A549 (cell line): ENCODE measurements at regions not wholly inside any gene's neighbourhood (a gene's known extent, or its start where the extent isn't known, plus 50 kb on each side); places are given as distances from the start of the nearest gene placed in this dataset.
"Not testable (repeated sequence)": the region's sequence is repeated elsewhere in the genome, so short reads cannot be mapped to it uniquely, and the experiment has no call there.

Source experiments
- ATAC-seq, 2 experiments: fragments of 200-7000 bp in 1 of 2; fragments of >200 bp in 1 of 2; cut with Nextera tagmentation in 1 of 2; cut with Tn5 transposase in 1 of 2; 3 replicates each; pipeline versions ENCODE4 v1.8.0 to v1.9.1; 2018 to 2020; ENCODE audit warnings: mild to moderate bottlenecking in 1 of 2, moderate library complexity in 1 of 2
- CTCF ChIA-PET: fragments of 300-600 bp; sonication (Branson Sonifier 250); formaldehyde crosslinking; extraction: SDS; loops from one replicate; lab custom pipeline; 2021; ENCODE audit warnings: antibody characterized with exemption, inconsistent platforms; lab: Yijun Ruan, JAX
- POLR2A ChIA-PET: fragments of 350-600 bp; formaldehyde crosslinking; extraction: SDS; loops from one replicate; lab custom pipeline; 2021; ENCODE audit warnings: antibody characterized with exemption, inconsistent platforms; lab: Yijun Ruan, JAX
- DNase-seq, 2 experiments: peaks; one replicate each; pipeline versions ENCODE4 v3.0.0 to v3.0.0-alpha.2; 2011 to 2016; ENCODE audit warnings: low read depth in 1 of 2, low spot score in 1 of 2
- FAIRE-seq: peaks from 2 replicates; lab custom pipeline; 2011; peaks lifted over from hg19 to GRCh38; lab: Jason Lieb, UNC
- H3K27ac ChIP-seq, 2 experiments: fragments of >200 bp; sonication (Bioruptor Twin); formaldehyde crosslinking; 3 replicates each; pipeline ENCODE4 v1.5.1; 2016 to 2017
- H3K4me1 ChIP-seq: fragments of >200 bp; sonication (Bioruptor Twin); formaldehyde crosslinking; 3 replicates; pipeline ENCODE4 v1.6.1; 2016
- H3K4me2 ChIP-seq: fragments of >200 bp; sonication (Bioruptor Twin); formaldehyde crosslinking; 3 replicates; pipeline ENCODE4 v1.6.1; 2016
- H3K4me3 ChIP-seq: fragments of >200 bp; sonication (Bioruptor Twin); formaldehyde crosslinking; 3 replicates; pipeline ENCODE4 v1.5.1; 2016
- H3K9me3 ChIP-seq: fragments of >200 bp; sonication (Bioruptor Twin); formaldehyde crosslinking; 3 replicates; pipeline ENCODE4 v1.6.1; 2016
- ATOH8 ChIP-seq: fragments of 250-450 bp; sonication (Bioruptor Pico); IDR thresholded peaks from 2 replicates; pipeline ENCODE4 v1.5.0; 2020; ENCODE audit warnings: low read depth, mild to moderate bottlenecking, moderate library complexity
- CBX2 ChIP-seq: fragments of 200-600 bp; sonication (generic); IDR thresholded peaks from 2 replicates; pipeline ENCODE4 v1.6.1; 2016; ENCODE audit warnings: low read depth, mild to moderate bottlenecking, borderline replicate concordance
- CBX8 ChIP-seq: fragments of 200-600 bp; sonication (generic); IDR thresholded peaks from 2 replicates; pipeline ENCODE4 v1.6.1; 2016
- CEBPB ChIP-seq, 2 experiments: fragments of >200 bp in 1 of 2; sonication (Bioruptor Twin) in 1 of 2; formaldehyde crosslinking in 1 of 2; IDR thresholded peaks; 2 replicates each; pipeline ENCODE4 v1.6.1; 2012 to 2016
- CHD2 ChIP-seq: fragments of 150-350 bp; IDR thresholded peaks from 2 replicates; pipeline ENCODE4 v1.6.1; 2014; ENCODE audit warnings: low read length; ENCODE audit not compliant: partially characterized antibody
- E2F6 ChIP-seq: IDR thresholded peaks from 2 replicates; pipeline ENCODE4 v1.6.1; 2012; ENCODE audit warnings: low read depth, borderline replicate concordance
- ESRRA ChIP-seq: fragments of 150-350 bp; IDR thresholded peaks from 2 replicates; pipeline ENCODE4 v1.6.1; 2014; ENCODE audit warnings: mild to moderate bottlenecking, low read length, borderline replicate concordance
- FOSL2 ChIP-seq, 2 experiments: fragments of 450-650 bp in 1 of 2; fragments of >200 bp in 1 of 2; sonication (Bioruptor Twin) in 1 of 2; formaldehyde crosslinking; IDR thresholded peaks; 2 replicates each; pipeline versions ENCODE4 v1.5.0 to v1.6.1; 2016 to 2020; ENCODE audit warnings: mild to moderate bottlenecking in 1 of 2, moderate library complexity in 1 of 2
- GATA3 ChIP-seq: IDR thresholded peaks from 2 replicates; pipeline ENCODE4 v1.6.1; 2012; ENCODE audit warnings: borderline replicate concordance
- HES2 ChIP-seq: fragments of >200 bp; sonication (Bioruptor Twin); formaldehyde crosslinking; IDR thresholded peaks from 2 replicates; pipeline ENCODE4 v1.6.1; 2016
- HOXB13 ChIP-seq: fragments of 250-450 bp; sonication (Bioruptor Pico); IDR thresholded peaks from 2 replicates; pipeline ENCODE4 v1.5.0; 2020; ENCODE audit warnings: low read depth, mild to moderate bottlenecking, moderate library complexity
- KDM5A ChIP-seq: fragments of 200-600 bp; sonication (generic); IDR thresholded peaks from 2 replicates; pipeline ENCODE4 v1.6.1; 2016; ENCODE audit warnings: antibody characterized with exemption, mild to moderate bottlenecking
- MAX ChIP-seq: IDR thresholded peaks from 2 replicates; pipeline ENCODE4 v1.6.1; 2012
- MAZ ChIP-seq: fragments of 150-350 bp; IDR thresholded peaks from 2 replicates; pipeline ENCODE4 v1.6.1; 2014; ENCODE audit warnings: antibody characterized with exemption, low read depth, low read length, borderline replicate concordance
- PBX3 ChIP-seq: IDR thresholded peaks from 2 replicates; pipeline ENCODE4 v1.6.1; 2012
- PHF8 ChIP-seq: fragments of 200-600 bp; sonication (generic); IDR thresholded peaks from 2 replicates; pipeline ENCODE4 v1.6.1; 2016; ENCODE audit warnings: low read depth, mild to moderate bottlenecking, antibody characterized with exemption, moderate library complexity, borderline replicate concordance
- POLR2A ChIP-seq: IDR thresholded peaks from 2 replicates; pipeline ENCODE4 v1.6.1; 2012; ENCODE audit warnings: mild to moderate bottlenecking, low read length
- RCOR1 ChIP-seq: fragments of 150-350 bp; IDR thresholded peaks from 2 replicates; pipeline ENCODE4 v1.6.1; 2014; ENCODE audit warnings: antibody characterized with exemption, low read length, low read depth
- RNF2 ChIP-seq: fragments of 200-600 bp; sonication (generic); IDR thresholded peaks from 2 replicates; pipeline ENCODE4 v1.6.1; 2016; ENCODE audit warnings: low read depth, mild to moderate bottlenecking, antibody characterized with exemption, moderate library complexity, borderline replicate concordance
- ZC3H11A ChIP-seq: fragments of 450-650 bp; IDR thresholded peaks from 2 replicates; pipeline ENCODE4 v1.6.1; 2014; ENCODE audit warnings: antibody characterized with exemption, mild to moderate bottlenecking
- ZFP36 ChIP-seq: fragments of 450-650 bp; IDR thresholded peaks from 2 replicates; pipeline ENCODE4 v1.6.1; 2014; ENCODE audit warnings: borderline replicate concordance; ENCODE audit not compliant: partially characterized antibody
- WGBS: methylation state at CpG from one replicate; pipeline ENCODE4 v1.1.6; 2017; ENCODE audit errors: missing lambda C conversion rate; 5-methylcytosine and 5-hydroxymethylcytosine counted together

- Histone ChIP-seq H3K4me2 (no peak overlapping the region), H3K4me1 (no peaks in the 10 kb centered on the region), H3K27ac (no peak overlapping the region), H3K4me3 (no peak overlapping the region), H3K9me3 (no peaks in the 10 kb centered on the region)
- CTCF ChIA-PET, result no interaction called here
- POLR2A ChIA-PET, result no interaction called here
- no peak for TF ChIP-seq GATA3
- no peak for TF ChIP-seq MAX
- TF ChIP-seq PHF8, result no peak
- no peak for TF ChIP-seq MAZ
- TF ChIP-seq KDM5A, result no peak
- no peak for TF ChIP-seq HES2
- TF ChIP-seq RNF2, result no peak
- no peak for FAIRE-seq
- WGBS, result 2% methylated on average over 6 of the region's 9 CpGs
- no peak for ATAC-seq
- no peak for DNase-seq
These were observed 202.1 kb downstream of the ANKRD30B start for GRCh38 chr18:14949800-14950664.

GRCh38 chr18:14952444-14953077 lies 204.6 kb downstream of the ANKRD30B start:
- H3K4me3 ChIP-seq, H3K9me3 ChIP-seq, DNase-seq, ATAC-seq, CTCF ChIA-PET, H3K27ac ChIP-seq, POLR2A ChIA-PET, H3K4me2 ChIP-seq, H3K4me1 ChIP-seq, FAIRE-seq: not testable (repeated sequence)
- 7% methylated on average over 2 of the region's 2 CpGs for WGBS

- no peak overlapping the region for H3K4me2 ChIP-seq
- ChIA-PET POLR2A (no interaction called here), CTCF (no interaction called here)
- TF ChIP-seq FOSL2 (IDR thresholded peaks at IDR 0.05), result no peak
- no peak for TF ChIP-seq FOSL2 (CRISPR knock-in tag; IDR thresholded peaks at IDR 0.05)
- no peak for TF ChIP-seq CBX8
- no peak for TF ChIP-seq ZC3H11A
- TF ChIP-seq ATOH8 (CRISPR knock-in tag), result no peak
- TF ChIP-seq CBX2, result no peak
- no peak for TF ChIP-seq CEBPB (IDR thresholded peaks at IDR 0.05)
- no peak for TF ChIP-seq E2F6
- TF ChIP-seq CHD2, result no peak
- no peak for TF ChIP-seq ZFP36
- TF ChIP-seq PBX3, result no peak
- no peak for TF ChIP-seq RCOR1
- no peak for TF ChIP-seq ESRRA
- no peak for TF ChIP-seq HOXB13
- TF ChIP-seq POLR2A, result no peak
- no peak for TF ChIP-seq KDM5A
- H3K4me3 ChIP-seq, result no peak overlapping the region
- 1% methylated on average over 3 of the region's 3 CpGs for WGBS
- no peak for DNase-seq
- FAIRE-seq, result no peak
- ATAC-seq, result no peak
- H3K4me1 ChIP-seq, result no peaks in the 10 kb centered on the region
- H3K9me3 ChIP-seq, result no peaks in the 10 kb centered on the region
- no peak overlapping the region for H3K27ac ChIP-seq
These were observed 210.7 kb downstream of the ANKRD30B start for GRCh38 chr18:14958701-14959100.
